ENCODE measurements at regions not wholly inside any gene's neighbourhood (a gene's known extent, or its start where the extent isn't known, plus 50 kb on each side); places are given as distances from the start of the nearest gene placed in this dataset.

DNA sequence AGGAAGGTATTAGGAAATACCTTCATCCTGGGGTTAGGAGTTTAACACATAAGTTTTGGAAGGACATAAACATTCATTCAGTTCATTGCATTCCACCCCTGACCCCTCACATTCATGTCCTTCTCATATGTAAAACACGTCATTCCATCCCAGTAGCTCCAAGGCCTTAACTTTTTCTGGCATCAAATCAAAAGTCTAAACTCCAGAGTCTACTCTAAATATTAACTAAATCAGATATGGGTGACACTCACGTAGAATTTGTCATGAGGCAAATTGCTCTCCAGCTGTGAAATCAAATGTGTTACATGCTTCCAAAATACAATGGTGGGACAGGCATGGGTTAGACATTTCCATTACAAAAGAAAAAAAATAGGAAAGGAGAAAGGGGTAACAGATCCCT, 298.2 kb upstream of the LRRC7 start:
- no peak for DNase-seq

DNA sequence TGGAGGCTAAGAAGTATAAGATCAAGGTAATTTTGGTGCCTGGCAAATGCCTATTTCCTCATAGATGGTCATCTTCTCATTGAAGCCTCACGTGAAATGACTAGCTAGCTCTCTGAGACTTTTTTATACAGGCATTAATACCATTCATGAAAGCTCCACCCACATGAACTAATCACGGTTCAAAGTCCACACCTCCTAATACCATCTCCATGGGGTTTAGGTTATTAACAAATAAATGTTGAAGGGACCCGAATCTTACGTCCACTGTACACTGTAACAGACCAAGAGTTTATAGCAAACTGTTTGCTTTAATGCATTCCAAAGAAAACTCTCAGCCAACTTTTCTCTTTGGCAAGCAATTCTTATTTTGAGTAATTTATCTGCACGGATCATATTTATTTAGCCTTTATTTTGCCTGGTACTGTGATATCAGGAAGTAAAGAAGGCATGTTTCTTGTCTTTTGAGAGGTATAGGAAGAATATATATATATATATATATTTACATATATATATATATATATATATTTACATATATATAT, 296.1 kb upstream of the LRRC7 start:
- no peak for DNase-seq

DNA sequence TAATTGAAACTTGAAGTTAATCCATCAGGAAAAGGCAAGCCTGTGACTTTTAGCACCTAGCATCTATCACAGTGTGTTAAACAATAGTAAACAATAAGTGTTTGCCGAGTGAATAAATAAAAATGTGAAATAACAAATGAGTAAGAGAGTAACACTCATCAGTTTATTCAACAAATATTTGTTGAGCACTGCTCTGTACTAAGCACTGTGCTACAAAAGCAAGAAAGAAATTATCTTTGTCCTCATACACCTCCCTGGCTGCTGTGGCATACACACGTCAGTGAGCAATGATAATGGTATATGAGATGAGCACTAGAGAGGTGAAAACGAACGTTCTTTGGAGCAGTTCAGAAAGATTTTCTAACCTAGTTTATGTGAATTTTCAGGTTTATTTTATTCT, 295.0 kb upstream of the LRRC7 start:
- no peak for DNase-seq

DNA sequence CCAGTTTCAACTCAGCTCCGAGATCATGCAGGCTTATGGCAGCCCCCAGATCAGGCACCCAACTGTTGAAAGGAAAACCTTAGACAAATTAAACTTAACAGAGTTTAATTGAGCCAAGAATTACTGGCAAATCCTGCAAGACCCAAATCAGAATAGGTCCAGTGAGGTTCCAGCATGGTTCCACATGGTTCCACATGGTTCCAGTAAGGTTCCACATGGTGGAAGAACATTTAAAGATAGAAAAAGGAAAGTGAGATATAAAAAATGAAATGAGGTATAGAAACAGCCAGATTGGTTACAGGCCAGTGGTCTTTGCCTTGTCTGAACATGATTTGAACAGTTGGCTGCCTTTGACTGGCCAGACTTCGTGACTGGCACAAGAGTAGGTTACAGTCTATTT, 288.8 kb upstream of the LRRC7 start:
- no peak for DNase-seq

DNA sequence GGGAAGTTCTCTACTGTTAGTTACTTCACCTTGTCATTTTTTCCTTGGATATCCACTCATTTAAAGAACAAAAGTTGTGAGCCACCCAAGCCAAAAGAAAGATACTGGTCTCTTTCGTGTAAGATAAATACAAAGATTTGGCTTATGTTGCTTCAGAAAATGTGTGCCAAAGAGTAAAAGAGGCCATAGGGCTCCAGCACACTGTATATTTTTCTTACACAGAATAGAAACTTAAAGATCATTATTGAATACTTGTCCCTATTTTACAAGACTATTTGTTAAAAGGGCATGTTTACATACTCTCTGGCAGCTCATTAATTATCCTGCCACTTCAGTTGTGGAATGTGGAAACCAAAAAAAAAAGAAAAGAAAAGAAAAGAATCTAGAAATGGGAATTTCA, 284.2 kb upstream of the LRRC7 start:
- no peak for DNase-seq

DNA sequence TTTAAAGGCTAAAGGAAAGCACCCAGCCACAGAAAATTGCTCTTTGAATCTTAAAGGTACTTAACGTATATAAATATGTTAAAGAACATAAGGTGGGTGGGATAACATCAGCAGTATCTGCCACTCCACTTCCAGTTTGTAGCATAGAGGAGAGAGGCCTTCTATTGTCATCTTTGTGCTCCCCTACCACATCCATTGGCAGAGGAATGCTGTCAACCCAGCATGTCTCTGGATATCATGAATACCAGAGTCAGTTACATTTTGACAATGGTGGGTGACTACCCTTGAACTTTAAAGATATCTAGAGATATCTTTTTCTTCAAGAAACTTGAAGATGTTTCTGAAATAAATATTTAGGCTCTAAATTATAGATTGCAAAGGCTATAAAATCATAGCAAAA, 283.2 kb upstream of the LRRC7 start:
- no peak for DNase-seq

DNA sequence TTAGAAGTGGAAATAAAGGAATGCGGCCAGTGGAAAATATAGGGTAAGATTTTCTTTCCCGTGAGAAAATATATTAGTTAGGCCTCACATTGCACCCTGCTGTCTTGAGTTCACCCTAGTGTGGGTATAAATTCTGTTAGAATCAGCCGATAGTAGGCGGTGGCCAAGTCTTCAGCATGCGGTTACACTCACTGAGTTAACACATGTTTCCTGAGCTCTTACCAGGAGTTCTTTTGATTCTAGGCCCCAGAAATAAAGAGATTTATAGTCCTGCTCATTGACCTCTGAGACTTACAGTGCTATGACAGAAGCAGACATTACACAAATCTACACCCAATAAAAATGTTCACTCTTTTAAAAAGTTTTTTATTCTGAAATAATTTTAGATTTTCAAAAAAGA, 279.3 kb upstream of the LRRC7 start:
- DNase-seq, result no peak

DNA sequence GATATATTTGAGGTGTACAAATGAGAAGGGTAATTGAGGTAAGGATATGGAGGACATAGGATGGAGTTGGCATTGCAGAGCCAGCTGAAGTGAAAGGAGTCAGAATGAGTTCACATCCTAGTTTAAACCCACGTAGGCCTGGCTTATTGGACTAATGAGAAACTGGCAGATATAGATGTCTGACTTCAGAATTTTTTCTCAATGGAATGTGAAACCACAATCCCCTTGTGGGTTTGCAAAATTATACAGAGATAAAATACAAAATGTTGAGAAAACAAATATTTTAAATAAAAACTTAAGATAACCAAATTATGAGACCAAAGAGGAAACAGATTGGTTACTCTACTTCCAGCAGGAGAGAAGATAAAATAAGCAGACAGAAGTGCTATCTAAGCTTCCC, 277.4 kb upstream of the LRRC7 start:
- no peak for DNase-seq

DNA sequence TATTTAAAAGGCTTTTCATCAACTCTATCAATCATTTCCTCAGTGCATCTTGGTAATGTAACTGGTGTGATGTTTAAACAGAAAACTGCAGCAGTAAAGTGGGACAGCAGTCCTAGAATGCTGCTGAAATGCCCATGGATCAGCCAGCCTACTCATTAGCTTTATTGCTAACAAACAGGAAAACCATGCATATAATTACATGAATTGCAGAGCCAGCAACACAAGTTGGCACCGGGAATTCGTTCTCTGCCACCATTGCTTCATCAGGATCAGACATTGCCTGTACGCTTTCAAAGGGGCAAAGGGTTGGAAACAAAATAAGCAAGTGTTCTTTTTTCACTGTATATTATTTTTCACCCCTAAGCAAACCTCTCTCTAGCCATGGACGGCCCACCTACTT, 276.2 kb upstream of the LRRC7 start:
- no peak for DNase-seq

DNA sequence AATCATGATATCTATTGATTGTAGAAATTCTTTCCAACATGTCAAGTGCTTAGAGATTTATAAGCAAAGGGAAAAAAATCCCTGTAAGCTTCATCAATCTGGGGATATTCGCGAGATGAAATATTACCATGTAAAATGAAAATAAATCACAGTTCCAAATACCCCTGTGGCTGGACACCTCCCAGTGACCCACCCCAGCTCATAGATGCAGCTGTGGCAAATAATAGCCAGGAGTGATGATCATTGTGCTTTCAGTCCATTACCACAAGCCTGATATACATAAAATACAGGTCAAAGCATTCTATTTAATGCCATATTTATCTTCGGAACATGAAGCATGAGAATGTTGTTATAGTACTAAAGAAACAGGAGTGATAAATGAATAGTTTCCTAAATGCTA, 274.9 kb upstream of the LRRC7 start:
- no peak for DNase-seq

DNA sequence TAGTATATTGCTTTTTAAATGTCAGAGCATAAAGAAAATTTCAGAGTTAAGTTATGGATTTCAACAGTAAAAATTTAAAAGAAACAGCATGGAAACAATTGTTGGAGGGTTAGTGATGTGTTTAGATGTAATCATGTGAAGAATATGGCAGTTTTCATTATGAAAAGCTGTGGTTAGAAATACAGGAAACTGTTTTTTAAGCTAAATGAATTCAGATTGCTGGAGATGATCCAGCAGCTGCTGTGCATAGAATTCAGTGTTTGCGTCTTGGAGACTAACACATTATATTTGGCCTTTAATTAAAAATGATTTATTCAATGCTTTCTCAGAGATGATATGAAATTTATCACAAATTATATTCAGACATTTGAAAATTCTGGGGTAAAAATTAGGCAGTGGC, 273.6 kb upstream of the LRRC7 start:
- no peak for DNase-seq

DNA sequence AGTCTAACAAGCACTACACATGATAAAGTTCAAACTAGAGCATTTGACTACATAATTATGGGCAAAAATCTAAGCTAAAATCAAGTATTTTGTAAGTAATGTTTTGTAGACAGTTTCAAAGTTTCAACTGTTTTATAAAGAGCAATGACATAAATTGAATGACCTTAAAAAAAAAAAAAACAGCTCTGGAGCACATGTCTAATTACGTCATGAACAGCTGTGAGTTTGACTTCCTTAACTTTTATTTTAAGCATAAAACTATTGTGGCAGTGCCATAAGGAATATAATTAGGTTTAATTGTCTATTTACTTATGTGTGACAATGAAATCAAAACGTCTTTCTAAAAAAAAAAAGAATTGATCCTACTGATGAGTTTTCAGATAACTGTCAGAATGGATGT, 272.5 kb upstream of the LRRC7 start:
- DNase-seq, result no peak

DNA sequence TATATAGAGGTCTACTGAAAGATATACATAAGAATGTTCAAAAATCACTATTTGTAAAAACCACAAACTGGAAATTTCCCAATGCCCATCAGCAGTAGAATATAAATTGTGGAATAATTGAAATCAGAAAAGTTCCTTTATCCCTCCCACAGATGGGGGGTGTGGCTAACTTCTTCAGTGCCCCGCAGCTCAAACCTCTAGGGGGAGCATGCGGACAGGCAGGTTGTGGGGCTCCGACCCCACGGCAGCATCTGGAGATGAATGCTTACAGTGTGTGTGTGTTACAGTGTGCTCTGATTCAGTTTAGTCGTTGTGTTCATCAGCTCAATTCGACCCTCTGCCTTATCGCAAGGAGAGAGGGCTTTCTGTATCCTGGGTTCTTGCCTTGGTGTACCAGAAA, 262.1 kb upstream of the LRRC7 start:
- DNase-seq, result no peak

DNA sequence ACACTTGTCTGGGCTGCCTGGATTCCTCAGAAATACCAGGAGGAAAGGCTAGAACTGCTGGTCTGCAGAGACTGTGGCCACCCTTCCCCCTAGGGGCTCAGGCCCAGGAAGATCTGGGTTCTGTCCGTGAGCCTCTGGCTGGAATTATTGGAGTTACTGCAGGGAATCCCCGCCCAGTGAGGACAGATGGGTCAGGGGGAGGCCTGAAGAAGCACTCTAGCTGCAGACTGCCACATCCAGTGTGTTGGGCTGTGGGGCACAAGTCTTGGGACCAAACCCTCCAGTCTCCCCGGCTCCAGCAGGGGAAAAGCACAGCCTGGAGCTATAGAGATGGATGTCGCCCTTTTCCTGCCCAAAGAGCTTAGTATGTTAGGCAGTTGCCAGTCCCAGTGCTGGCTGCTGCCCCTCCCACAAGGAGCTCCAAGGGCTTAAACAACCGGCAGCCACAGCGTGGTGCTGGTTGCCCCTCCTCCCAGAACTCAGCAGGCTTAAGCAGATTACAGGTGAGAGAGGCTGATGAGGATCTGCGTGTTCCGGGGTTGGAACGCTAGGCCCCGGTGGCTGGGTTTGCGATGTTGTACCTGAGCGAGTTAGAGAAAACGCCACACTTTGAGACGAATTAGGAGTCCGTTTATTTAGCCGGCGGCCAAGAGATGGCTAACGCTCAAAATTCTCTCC, 255.5 kb upstream of the LRRC7 start:
- DNase-seq, result no peak

DNA sequence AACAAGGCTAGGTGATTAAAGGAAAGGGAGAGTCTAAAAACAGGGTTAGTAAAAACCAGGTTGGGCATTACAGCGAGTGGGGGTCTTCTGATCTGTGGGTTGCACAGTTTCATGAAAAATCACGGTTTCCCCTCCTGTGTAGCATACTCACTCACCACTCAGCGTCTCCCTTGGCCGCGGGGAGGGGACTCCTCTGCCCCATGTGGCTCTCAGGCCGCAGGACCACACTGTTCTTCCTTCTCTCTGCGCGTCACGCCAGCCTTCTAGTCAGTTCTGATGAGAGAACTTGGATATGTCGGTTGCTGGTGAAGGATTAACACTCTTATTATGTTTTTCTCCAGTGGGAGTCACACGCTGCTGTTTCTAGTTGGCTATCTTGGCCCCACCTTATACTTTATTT, 254.6 kb upstream of the LRRC7 start:
- DNase-seq, result no peak

DNA sequence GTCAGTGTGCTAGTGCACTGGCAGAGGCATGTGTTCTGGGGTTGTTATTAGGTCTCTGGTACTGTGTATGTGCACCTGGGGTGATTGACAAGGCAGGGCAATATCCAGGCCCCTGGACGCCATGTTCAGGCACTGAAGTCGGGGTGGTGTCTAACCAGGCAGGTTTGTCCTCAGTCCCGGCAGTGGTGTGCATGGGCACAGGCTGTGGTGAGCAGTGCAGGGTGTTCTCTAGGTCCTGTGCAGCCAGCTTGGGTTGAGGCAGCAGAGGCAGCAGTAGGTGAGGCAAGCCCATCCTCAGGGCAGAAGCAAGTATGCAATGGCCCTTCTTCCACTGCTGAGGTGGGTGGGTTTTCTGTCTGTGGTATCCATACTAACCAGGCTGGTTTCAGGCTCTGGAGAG, 252.3 kb upstream of the LRRC7 start:
- DNase-seq, result no peak

DNA sequence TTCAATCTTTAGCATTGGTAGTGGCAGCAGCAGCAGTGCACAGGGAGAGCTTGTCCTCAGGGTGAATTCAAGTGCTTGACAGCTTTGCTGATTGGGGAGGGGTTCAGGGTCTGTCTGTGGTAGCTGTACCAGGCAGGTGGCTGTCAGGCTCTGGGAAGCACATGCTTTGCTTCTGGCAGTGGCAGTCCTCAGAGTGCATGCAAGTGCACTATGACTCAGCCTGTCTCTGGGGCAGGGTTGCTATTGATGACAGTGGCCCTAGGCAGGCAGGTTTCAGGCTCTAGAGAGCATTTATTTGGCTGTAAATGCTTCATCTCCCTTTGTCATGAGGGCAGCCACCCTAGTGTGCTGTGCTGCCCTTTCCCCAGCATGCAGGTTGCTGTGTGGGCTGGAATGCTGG, 251.9 kb upstream of the LRRC7 start:
- no peak for DNase-seq

DNA sequence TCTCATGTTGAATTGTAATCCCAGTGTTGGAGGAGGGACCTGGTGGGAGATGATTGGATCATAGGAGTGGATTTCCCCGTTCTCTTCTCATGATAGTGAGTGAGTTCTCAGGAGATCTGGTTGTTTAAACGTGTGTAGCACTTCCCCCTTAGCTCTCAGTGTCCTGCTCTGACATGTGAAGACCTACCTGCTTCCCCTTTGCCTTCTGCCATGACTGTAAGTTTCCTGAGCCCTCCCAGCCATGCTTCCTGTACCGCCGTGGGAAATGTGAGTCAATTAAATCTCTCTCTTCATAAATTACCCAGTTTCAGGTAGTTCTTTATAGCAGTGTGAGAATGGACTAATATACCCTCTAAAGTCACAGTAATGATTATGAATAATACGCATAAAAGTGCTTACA, 248.4 kb upstream of the LRRC7 start:
- DNase-seq, result no peak

DNA sequence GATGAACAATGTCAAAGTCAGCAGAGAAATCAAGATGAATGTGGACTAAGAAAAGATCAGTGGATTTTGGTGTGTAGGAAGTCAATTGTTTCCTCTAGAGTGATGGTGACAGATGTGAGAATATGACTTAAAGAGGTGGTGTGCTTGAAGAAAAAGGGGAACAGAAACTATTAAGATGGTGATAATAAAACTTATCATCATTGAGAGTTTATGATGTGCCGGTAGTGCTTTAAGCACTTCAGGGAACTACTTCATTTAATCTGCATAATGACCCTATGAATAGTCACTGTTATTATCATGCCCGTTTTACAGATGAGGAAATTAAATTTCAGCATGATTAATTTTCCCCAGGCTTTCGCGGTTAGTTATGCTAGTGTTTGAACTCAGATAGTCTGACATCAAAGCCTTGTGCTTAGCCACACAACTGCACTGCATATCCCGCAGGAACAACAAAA, 246.9 kb upstream of the LRRC7 start:
- no peak for DNase-seq

DNA sequence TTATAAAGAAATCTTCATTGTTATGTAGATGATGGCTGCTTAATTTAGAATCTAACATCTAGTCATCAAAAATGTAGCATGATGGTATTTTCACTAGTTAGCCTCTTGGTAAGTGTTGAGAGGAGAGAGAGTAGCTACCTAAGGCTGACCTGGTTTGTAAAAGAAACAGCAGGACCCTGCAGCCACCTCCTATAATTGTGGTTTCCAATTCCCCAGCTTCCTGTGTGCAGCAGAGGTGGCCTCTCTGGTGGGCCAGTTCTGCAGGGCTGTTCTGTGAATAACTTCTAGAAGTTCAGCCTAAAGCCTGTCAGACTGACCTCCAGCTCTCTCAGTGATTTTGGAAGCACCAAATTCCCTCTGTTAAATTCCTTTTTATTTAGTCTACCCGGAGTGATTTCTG, 246.4 kb upstream of the LRRC7 start:
- DNase-seq, result no peak

DNA sequence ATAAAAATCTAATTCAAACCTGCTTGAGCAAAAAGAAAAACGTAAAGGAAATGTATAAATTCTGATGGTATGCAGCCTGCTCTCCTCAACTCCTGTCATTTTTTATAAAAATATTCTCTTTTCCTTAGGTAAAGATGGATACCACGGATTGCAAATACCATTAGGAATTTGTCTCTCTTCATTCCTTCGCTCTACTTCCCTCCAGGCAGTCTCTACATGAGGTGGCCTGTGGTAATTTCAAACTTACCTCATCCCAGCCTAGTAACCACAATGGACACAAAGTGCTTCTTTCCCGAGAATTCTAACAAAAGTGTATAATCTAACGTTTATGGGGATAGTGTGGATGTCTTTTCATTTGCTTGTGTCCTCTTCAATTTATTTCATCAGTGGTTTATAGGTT, 239.5 kb upstream of the LRRC7 start:
- DNase-seq, result no peak

DNA sequence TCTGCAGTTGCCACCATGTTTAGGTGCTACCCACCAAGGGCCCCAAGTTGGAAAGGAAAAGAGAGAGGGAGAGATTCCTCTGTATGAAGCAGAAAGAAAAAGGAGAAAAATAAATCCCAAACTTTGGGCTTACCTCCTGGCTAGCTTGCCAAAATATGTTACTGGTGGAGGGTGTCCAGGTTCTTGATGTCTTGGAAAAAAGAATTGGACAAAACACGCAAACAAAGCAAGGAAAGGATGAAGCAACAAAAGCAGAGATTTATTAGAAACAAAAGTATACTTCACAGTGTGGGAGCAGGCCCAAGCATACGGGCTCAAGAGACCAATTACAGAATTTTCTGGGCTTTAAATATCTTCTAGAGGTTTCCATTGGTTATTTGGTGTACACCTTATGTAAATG, 204.5 kb upstream of the LRRC7 start:
- no peak for DNase-seq

DNA sequence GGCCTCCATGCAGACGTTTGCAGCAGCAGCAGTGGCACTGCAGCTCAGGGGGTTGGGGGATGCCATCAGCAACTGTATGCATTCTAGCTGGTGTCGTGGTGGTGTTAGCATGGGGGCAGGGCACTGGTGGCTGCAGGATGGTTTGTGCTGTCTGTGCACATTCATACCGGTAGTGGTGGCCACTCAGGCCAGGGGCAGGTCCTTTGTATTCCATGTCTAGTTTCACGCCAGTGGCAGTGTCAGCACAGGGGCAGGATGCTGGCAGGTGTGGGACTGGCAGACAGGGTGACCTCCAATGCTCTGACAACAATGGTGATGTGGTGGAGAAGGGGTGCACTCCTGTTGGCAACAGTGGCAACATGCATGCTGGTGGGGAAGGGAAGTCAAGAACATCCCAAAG, 194.2 kb upstream of the LRRC7 start:
- DNase-seq, result no peak

DNA sequence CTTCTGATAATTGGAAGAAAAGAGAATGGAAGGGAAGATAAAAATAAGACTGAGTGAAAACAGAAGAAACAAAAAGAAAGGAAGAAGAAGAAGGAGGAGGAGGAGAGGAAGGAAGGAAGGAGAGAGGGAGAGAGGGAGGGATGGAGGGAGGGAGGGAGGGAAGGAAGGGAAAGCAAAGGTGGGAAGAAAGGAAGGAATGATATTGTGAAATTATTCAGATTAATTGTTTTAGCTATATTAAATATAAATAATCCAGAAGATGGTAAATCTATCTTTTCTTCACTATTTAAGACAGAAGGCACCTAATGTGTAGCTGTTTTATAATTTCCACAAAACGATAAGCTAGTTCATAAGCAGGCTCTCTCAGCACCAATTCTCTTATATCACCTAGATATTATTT, 191.3 kb upstream of the LRRC7 start:
- DNase-seq, result no peak

DNA sequence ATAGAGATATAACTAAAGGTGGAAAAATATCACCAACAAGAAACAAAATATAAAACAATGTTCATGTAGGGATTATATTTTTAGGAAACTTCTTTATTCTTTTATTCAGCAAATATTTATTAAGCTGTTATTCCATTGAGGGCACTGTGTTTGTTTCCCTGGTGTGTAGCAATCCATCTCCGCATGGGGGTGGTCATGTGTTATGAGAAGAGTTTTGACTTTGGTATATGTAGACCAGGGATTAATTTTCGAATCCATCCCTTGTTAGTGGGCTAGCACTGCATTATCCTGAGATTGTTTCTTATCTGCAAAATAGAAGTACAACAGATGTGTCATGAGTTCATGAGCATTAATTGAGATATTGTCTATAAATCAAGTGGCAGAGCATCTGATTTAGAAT, 190.2 kb upstream of the LRRC7 start:
- no peak for DNase-seq

DNA sequence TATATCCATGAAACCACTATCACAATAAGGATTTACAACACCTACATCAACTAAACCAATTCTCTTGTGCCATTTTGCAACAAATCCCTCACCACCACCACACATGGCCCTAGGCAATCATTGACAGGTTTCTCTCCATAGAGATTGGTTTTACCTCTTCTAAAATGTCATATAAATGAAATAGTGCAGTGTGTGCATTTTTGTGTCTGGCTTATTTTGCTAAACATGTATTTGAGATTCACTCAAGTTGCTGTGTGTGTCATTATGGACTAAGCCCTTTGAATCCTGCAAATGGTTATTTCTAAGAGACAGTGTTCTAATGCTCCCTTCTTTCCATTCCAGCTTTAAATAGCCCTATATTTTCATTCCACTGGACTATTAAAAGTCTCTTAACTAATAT, 179.7 kb upstream of the LRRC7 start:
- DNase-seq, result no peak

Measured in NCI-H1417 treated with DMSO at 0.1 percent for 48 hours (cell line).